ENCODE measurements at regions not wholly inside any gene's neighbourhood (a gene's known extent, or its start where the extent isn't known, plus 50 kb on each side); places are given as distances from the start of the nearest gene placed in this dataset.

DNA sequence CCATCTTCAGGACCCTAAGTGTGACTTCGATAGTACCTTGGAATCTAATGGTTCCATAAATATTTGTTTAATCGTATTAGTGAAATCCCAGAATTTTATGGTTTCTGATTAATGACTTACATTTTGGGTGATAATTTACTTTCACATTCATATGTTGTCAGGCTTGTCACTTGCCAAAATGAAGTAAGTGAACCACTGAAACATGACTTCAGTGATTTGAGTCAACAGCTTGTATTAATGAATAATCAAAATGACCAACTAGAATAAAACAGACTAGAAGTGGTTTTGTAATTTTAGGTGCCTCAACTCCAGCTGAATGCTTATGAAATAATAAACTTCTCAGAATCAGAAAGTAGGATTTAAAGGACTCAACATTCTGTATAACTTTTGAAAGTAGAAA, 517.1 kb downstream of the PRKD1 start:
- no peak for TF ChIP-seq MXI1 (IDR thresholded peaks at IDR 0.05; ENCODE audit: borderline replicate concordance, low read depth, low read length)
- no peak for TF ChIP-seq CTCF (conservative IDR thresholded peaks at IDR 0.05; ENCODE audit: low read depth, low read length)
- TF ChIP-seq MAZ (IDR thresholded peaks at IDR 0.05; ENCODE audit: borderline replicate concordance, low read depth, low read length), result no peak
- no peak for TF ChIP-seq POLR2A (IDR thresholded peaks at IDR 0.05; ENCODE audit: low read depth, low read length)
- no peak for TF ChIP-seq BHLHE40 (IDR thresholded peaks at IDR 0.05; ENCODE audit: low read depth, low read length)
- no peak for TF ChIP-seq CHD1 (IDR thresholded peaks at IDR 0.05; ENCODE audit: low read depth, low read length)
- no peak for TF ChIP-seq SMC3 (IDR thresholded peaks at IDR 0.05; ENCODE audit: low read depth, low read length)
- TF ChIP-seq MAFK (IDR thresholded peaks at IDR 0.05; ENCODE audit: low read depth, low read length), result no peak
- no peak for TF ChIP-seq RAD21 (IDR thresholded peaks at IDR 0.05; ENCODE audit: low read length)
- TF ChIP-seq CEBPB (IDR thresholded peaks at IDR 0.05; ENCODE audit: low read depth, low read length), result no peak
- no peak for TF ChIP-seq RCOR1 (IDR thresholded peaks at IDR 0.05; ENCODE audit: insufficient replicate concordance, low read length)
- TF ChIP-seq, protein P1, sequence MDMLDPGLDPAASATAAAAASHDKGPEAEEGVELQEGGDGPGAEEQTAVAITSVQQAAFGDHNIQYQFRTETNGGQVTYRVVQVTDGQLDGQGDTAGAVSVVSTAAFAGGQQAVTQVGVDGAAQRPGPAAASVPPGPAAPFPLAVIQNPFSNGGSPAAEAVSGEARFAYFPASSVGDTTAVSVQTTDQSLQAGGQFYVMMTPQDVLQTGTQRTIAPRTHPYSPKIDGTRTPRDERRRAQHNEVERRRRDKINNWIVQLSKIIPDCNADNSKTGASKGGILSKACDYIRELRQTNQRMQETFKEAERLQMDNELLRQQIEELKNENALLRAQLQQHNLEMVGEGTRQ (IDR thresholded peaks at IDR 0.05; ENCODE audit: low read depth, low read length), result no peak
- TF ChIP-seq RFX5 (IDR thresholded peaks at IDR 0.05; ENCODE audit: low read depth, low read length), result no peak

All from IMR-90 (cell line).